Neural cell (in vitro differentiated cells): ENCODE measurements at regions not wholly inside any gene's neighbourhood (a gene's known extent, or its start where the extent isn't known, plus 50 kb on each side); places are given as distances from the start of the nearest gene placed in this dataset.

Experiments
- H2AFZ ChIP-seq: fragments of 200-600, 300-800 bp; sonication (generic), shearing (Covaris generic); 2 replicates; pipeline ENCODE4 v1.6.0; 2014; ENCODE audit warnings: low read depth, mild to moderate bottlenecking, antibody characterized with exemption, low read length, moderate library complexity
- H3F3A ChIP-seq: fragments of 200-600 bp; shearing (Covaris generic); 2 replicates; pipeline ENCODE4 v1.6.1; 2016; ENCODE audit warnings: mild to moderate bottlenecking, moderate library complexity, mixed read lengths, antibody characterized with exemption, low read length; ENCODE audit not compliant: insufficient read depth, poor library complexity, severe bottlenecking
- H3K27ac ChIP-seq: fragments of 200-600, 300-800 bp; sonication (generic), shearing (Covaris generic); 2 replicates; pipeline ENCODE4 v1.5.1; 2014; ENCODE audit warnings: mild to moderate bottlenecking, low read length, moderate library complexity
- H3K27me3 ChIP-seq: fragments of 300-800, 200-600 bp; sonication (generic), shearing (Covaris generic); 2 replicates; pipeline ENCODE4 v1.6.0; 2014; ENCODE audit warnings: mild to moderate bottlenecking, low read depth, low read length, moderate library complexity; ENCODE audit not compliant: insufficient read depth
- H3K36me3 ChIP-seq: fragments of 300-800, 200-600 bp; sonication (generic), shearing (Covaris generic); 2 replicates; pipeline ENCODE4 v1.5.1; 2014; ENCODE audit warnings: mild to moderate bottlenecking, antibody characterized with exemption, low read length, moderate library complexity; ENCODE audit not compliant: insufficient read depth
- H3K4me2 ChIP-seq: fragments of 300-800, 200-600 bp; sonication (generic), shearing (Covaris generic); 2 replicates; pipeline ENCODE4 v1.6.0; 2014; ENCODE audit warnings: mild to moderate bottlenecking, low read length
- H3K4me3 ChIP-seq: fragments of 300-800, 200-600 bp; sonication (generic), shearing (Covaris generic); 2 replicates; pipeline ENCODE4 v1.5.1; 2014; ENCODE audit warnings: mild to moderate bottlenecking, low read length, moderate library complexity
- H3K79me2 ChIP-seq: fragments of 200-600 bp; shearing (Covaris generic); replicated peaks from 2 replicates; pipeline ENCODE4 v1.6.0; 2014; ENCODE audit warnings: mild to moderate bottlenecking, low read length, moderate library complexity; ENCODE audit not compliant: insufficient read depth
- H3K9ac ChIP-seq: fragments of 300-800, 200-600 bp; sonication (generic), shearing (Covaris generic); 2 replicates; pipeline ENCODE4 v1.6.1; 2016; ENCODE audit warnings: mild to moderate bottlenecking, low read length, mixed read lengths
- H3K9me2 ChIP-seq: fragments of 200-600 bp; shearing (Covaris generic); 2 replicates; pipeline ENCODE4 v1.6.1; 2016; ENCODE audit warnings: mild to moderate bottlenecking, low read length, mixed read lengths; ENCODE audit not compliant: insufficient read depth
- H3K9me3 ChIP-seq: fragments of 200-600, 300-800 bp; sonication (generic), shearing (Covaris generic); 2 replicates; pipeline ENCODE4 v1.6.1; 2016; ENCODE audit warnings: mild to moderate bottlenecking, mixed run types, low read length, moderate library complexity, mixed read lengths
- H4K20me1 ChIP-seq: fragments of 200-600 bp; shearing (Covaris generic); 2 replicates; pipeline ENCODE4 v1.6.1; 2016; ENCODE audit warnings: mild to moderate bottlenecking, mixed run types; ENCODE audit not compliant: insufficient read depth
- CTCF ChIP-seq: fragments of 450-650 bp; IDR thresholded peaks from 2 replicates; pipeline ENCODE4 v1.5.1; 2014; ENCODE audit warnings: antibody characterized with exemption, mild to moderate bottlenecking, moderate library complexity; ENCODE audit not compliant: poor library complexity, severe bottlenecking
- EP300 ChIP-seq: fragments of 450-650 bp; conservative IDR thresholded peaks from 2 replicates; pipeline ENCODE4 v1.6.1; 2014; ENCODE audit warnings: antibody characterized with exemption, mild to moderate bottlenecking, moderate library complexity; ENCODE audit not compliant: poor library complexity, severe bottlenecking
- EZH2 ChIP-seq: fragments of 200-600, 300-800 bp; shearing (Covaris generic), sonication (generic); IDR thresholded peaks from 2 replicates; pipeline ENCODE4 v1.6.1; 2014; ENCODE audit warnings: antibody characterized with exemption, low read length, borderline replicate concordance, mild to moderate bottlenecking; ENCODE audit not compliant: insufficient read depth, poor library complexity, severe bottlenecking
- MXI1 ChIP-seq: fragments of 450-650 bp; conservative IDR thresholded peaks from 2 replicates; pipeline ENCODE4 v1.6.1; 2014; ENCODE audit warnings: antibody characterized with exemption, mild to moderate bottlenecking; ENCODE audit not compliant: poor library complexity, severe bottlenecking
- POLR2AphosphoS5 ChIP-seq: IDR thresholded peaks from 2 replicates; pipeline ENCODE4 v1.6.1; 2012
- RAD21 ChIP-seq: fragments of 450-650 bp; conservative IDR thresholded peaks from 2 replicates; pipeline ENCODE4 v1.6.1; 2014; ENCODE audit warnings: antibody characterized with exemption, mild to moderate bottlenecking, moderate library complexity
- REST ChIP-seq: IDR thresholded peaks from 2 replicates; pipeline ENCODE4 v1.6.1; 2012; ENCODE audit warnings: borderline replicate concordance
- SMC3 ChIP-seq: fragments of 450-650 bp; conservative IDR thresholded peaks from 2 replicates; pipeline ENCODE4 v1.6.1; 2014; ENCODE audit warnings: antibody characterized with exemption, mild to moderate bottlenecking, moderate library complexity; ENCODE audit not compliant: poor library complexity
- TAF1 ChIP-seq: IDR thresholded peaks from 2 replicates; pipeline ENCODE4 v1.6.1; 2012; ENCODE audit warnings: low read depth

- H3F3A ChIP-seq, result no peaks in the 10 kb centered on the region
- no peak overlapping the region for H3K4me3 ChIP-seq
- no peaks in the 10 kb centered on the region for H3K9me3 ChIP-seq
- H2AFZ ChIP-seq, result no peak overlapping the region
- H4K20me1 ChIP-seq, result no peaks in the 10 kb centered on the region
- H3K79me2 ChIP-seq, result no peaks in the 10 kb centered on the region
- H3K9ac ChIP-seq, result no peak overlapping the region
- H3K27me3 ChIP-seq, result no peaks in the 10 kb centered on the region
- H3K9me2 ChIP-seq, result no peaks in the 10 kb centered on the region
- H3K27ac ChIP-seq, result no peak overlapping the region
- no peak overlapping the region for H3K4me2 ChIP-seq
- no peak for TF ChIP-seq RAD21
- TF ChIP-seq REST, result no peak
- no peak for TF ChIP-seq EP300
- TF ChIP-seq EZH2, result no peak
- TF ChIP-seq MXI1, result no peak
- no peak for TF ChIP-seq SMC3
- TF ChIP-seq POLR2AphosphoS5, result no peak
- no peak for TF ChIP-seq CTCF
- TF ChIP-seq TAF1, result no peak
- H3K36me3 ChIP-seq, result no peaks in the 10 kb centered on the region
Observed at GRCh38 chr2:142572346-142573132, 304.9 kb upstream of the KYNU start.

GRCh38 chr2:142571934-142572333, 305.5 kb upstream of the KYNU start:
- Histone ChIP-seq H3K4me2 (no peak overlapping the region), H3F3A (no peaks in the 10 kb centered on the region), H3K79me2 (no peaks in the 10 kb centered on the region), H3K27ac (no peak overlapping the region), H4K20me1 (no peaks in the 10 kb centered on the region), H3K4me3 (no peak overlapping the region), H3K27me3 (no peaks in the 10 kb centered on the region), H3K9ac (no peak overlapping the region), H3K9me2 (no peaks in the 10 kb centered on the region), H3K36me3 (no peaks in the 10 kb centered on the region), H2AFZ (no peak overlapping the region), H3K9me3 (no peaks in the 10 kb centered on the region)
- TF ChIP-seq MXI1 (no peak), TAF1 (no peak), REST (no peak), EZH2 (no peak)
